Breast epithelium (tissue), 3 donors: ENCODE measurements at regions not wholly inside any gene's neighbourhood (a gene's known extent, or its start where the extent isn't known, plus 50 kb on each side); places are given as distances from the start of the nearest gene placed in this dataset.

Experiments used
- POLR2AphosphoS5 ChIP-seq, 3 donors: sonication (generic); formaldehyde crosslinking; IDR thresholded peaks; one replicate each; pipeline ENCODE4 v1.6.1; 2017; ENCODE audit warnings: antibody characterized with exemption in 3 of 3
- TF ChIP-seq, protein P1 (sequence below), 3 donors: fragments of 450-650 bp; IDR thresholded peaks; one replicate each; pipeline ENCODE4 v1.5.1; 2016 to 2017; ENCODE audit warnings: antibody characterized with exemption in 3 of 3, mild to moderate bottlenecking in 3 of 3, moderate library complexity in 3 of 3

DNA sequence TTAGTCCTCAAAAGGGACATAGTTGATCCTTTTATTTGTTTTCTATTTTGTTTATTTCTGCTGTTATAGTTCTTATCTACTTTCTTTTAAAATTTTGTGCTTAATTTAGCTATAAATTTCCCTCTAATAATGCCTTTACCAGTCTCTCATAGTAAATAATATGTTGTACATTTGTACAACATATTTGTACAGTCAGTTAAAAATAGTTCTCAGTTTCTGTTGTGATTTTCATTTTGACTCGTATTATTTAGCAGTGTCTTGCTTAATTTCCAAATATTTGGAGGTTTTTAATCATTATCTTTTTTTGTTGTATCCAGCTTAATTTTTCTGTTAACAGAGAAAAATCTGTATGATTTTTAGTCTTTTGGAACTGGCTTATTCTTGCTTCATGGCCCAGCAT, 443.6 kb upstream of the TRIB2 start:
- TF ChIP-seq, protein P1, sequence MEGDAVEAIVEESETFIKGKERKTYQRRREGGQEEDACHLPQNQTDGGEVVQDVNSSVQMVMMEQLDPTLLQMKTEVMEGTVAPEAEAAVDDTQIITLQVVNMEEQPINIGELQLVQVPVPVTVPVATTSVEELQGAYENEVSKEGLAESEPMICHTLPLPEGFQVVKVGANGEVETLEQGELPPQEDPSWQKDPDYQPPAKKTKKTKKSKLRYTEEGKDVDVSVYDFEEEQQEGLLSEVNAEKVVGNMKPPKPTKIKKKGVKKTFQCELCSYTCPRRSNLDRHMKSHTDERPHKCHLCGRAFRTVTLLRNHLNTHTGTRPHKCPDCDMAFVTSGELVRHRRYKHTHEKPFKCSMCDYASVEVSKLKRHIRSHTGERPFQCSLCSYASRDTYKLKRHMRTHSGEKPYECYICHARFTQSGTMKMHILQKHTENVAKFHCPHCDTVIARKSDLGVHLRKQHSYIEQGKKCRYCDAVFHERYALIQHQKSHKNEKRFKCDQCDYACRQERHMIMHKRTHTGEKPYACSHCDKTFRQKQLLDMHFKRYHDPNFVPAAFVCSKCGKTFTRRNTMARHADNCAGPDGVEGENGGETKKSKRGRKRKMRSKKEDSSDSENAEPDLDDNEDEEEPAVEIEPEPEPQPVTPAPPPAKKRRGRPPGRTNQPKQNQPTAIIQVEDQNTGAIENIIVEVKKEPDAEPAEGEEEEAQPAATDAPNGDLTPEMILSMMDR (IDR thresholded peaks at IDR 0.05) = no peak
- no peak for TF ChIP-seq POLR2AphosphoS5 (IDR thresholded peaks at IDR 0.05)
